Ishikawa (cell line): ENCODE measurements at regions not wholly inside any gene's neighbourhood (a gene's known extent, or its start where the extent isn't known, plus 50 kb on each side); places are given as distances from the start of the nearest gene placed in this dataset.

Experiments
- CEBPB ChIP-seq: IDR thresholded peaks from 2 replicates; pipeline ENCODE4 v1.6.1; 2012
- CREB1 ChIP-seq: IDR thresholded peaks from 2 replicates; pipeline ENCODE4 v1.6.1; 2012; ENCODE audit warnings: low read depth
- EGR1 ChIP-seq: IDR thresholded peaks from 2 replicates; pipeline ENCODE4 v1.6.1; 2012
- EP300 ChIP-seq: IDR thresholded peaks from 2 replicates; pipeline ENCODE4 v1.6.1; 2012; ENCODE audit warnings: borderline replicate concordance
- FOXM1 ChIP-seq: IDR thresholded peaks from 2 replicates; pipeline ENCODE4 v1.6.1; 2012; ENCODE audit warnings: low read depth, borderline replicate concordance
- NFIC ChIP-seq: IDR thresholded peaks from 2 replicates; pipeline ENCODE4 v1.6.1; 2012
- RAD21 ChIP-seq: IDR thresholded peaks from 2 replicates; pipeline ENCODE4 v1.6.1; 2012; ENCODE audit warnings: low read depth
- TAF1 ChIP-seq: IDR thresholded peaks from 2 replicates; pipeline ENCODE4 v1.6.1; 2012; ENCODE audit warnings: low read depth, mild to moderate bottlenecking
- TCF12 ChIP-seq: IDR thresholded peaks from 2 replicates; pipeline ENCODE4 v1.6.1; 2012; ENCODE audit warnings: low read depth
- TEAD4 ChIP-seq: IDR thresholded peaks from 2 replicates; pipeline ENCODE4 v1.6.1; 2012
- YY1 ChIP-seq: IDR thresholded peaks from 2 replicates; pipeline ENCODE4 v1.6.1; 2012; ENCODE audit warnings: low read depth
- ZBTB7A ChIP-seq: IDR thresholded peaks from 2 replicates; pipeline ENCODE4 v1.6.1; 2012; ENCODE audit warnings: low read depth
- TF ChIP-seq, protein P1 (sequence below): IDR thresholded peaks from 2 replicates; pipeline ENCODE4 v1.6.1; 2012
- TF ChIP-seq, protein P2 (sequence below): IDR thresholded peaks from 2 replicates; pipeline ENCODE4 v1.6.1; 2012
- TF ChIP-seq, protein P3 (sequence below): IDR thresholded peaks from 2 replicates; pipeline ENCODE4 v1.6.1; 2012; ENCODE audit warnings: low read depth, mild to moderate bottlenecking

DNA sequence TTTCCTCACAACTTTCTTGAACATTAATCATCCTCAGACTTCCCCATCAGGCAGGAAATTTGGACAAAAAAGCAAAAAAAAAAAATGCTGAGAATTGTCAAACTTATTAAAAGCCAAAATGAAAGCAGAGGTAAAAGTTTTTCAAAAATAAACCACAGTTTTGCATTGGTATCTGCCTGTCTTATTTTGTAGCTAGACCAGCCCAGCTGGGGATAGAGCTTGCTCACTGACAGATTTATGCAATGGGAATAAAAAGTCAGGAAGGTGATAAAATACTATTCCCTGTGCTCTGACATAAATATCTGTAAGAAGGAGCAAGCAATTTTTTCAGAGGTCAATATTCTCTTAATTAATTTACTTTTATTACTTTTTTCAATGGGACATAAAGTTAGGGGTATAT lies 1006.7 kb upstream of the ALCAM start:
- TF ChIP-seq TEAD4: no peak
- TF ChIP-seq NFIC: no peak
- TF ChIP-seq YY1: no peak
- no peak for TF ChIP-seq ZBTB7A
- no peak for TF ChIP-seq TAF1
- TF ChIP-seq EP300: no peak
- TF ChIP-seq RAD21: no peak
- TF ChIP-seq, protein P1, sequence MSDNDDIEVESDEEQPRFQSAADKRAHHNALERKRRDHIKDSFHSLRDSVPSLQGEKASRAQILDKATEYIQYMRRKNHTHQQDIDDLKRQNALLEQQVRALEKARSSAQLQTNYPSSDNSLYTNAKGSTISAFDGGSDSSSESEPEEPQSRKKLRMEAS: no peak
- no peak for TF ChIP-seq CREB1

DNA sequence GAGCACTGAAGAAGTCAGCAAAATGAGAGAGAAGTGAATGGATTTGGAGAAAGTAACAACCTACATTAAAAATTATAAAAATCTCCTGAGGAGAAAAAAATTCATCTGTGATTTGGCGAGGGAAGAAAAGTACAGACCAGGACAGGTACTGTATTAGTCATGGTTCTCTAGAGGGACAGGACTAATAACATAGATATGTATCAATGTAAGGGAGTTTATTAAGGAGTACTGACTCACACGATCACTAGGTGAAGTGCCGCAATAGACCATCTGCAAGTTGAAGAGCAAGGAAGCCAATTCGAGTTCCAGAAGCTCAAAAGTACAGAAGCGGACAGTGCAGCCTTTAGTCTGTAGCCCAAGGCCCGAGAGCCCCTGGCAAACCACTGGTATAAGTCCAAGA lies 1004.4 kb upstream of the ALCAM start:
- TF ChIP-seq EP300 (no peak), FOXM1 (no peak), RAD21 (no peak), YY1 (no peak), CEBPB (no peak), CREB1 (no peak), TEAD4 (no peak), TCF12 (no peak), NFIC (no peak), ZBTB7A (no peak), EGR1 (no peak), TAF1 (no peak)
- TF ChIP-seq, protein P2, sequence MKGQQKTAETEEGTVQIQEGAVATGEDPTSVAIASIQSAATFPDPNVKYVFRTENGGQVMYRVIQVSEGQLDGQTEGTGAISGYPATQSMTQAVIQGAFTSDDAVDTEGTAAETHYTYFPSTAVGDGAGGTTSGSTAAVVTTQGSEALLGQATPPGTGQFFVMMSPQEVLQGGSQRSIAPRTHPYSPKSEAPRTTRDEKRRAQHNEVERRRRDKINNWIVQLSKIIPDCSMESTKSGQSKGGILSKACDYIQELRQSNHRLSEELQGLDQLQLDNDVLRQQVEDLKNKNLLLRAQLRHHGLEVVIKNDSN: no peak
- TF ChIP-seq, protein P3, sequence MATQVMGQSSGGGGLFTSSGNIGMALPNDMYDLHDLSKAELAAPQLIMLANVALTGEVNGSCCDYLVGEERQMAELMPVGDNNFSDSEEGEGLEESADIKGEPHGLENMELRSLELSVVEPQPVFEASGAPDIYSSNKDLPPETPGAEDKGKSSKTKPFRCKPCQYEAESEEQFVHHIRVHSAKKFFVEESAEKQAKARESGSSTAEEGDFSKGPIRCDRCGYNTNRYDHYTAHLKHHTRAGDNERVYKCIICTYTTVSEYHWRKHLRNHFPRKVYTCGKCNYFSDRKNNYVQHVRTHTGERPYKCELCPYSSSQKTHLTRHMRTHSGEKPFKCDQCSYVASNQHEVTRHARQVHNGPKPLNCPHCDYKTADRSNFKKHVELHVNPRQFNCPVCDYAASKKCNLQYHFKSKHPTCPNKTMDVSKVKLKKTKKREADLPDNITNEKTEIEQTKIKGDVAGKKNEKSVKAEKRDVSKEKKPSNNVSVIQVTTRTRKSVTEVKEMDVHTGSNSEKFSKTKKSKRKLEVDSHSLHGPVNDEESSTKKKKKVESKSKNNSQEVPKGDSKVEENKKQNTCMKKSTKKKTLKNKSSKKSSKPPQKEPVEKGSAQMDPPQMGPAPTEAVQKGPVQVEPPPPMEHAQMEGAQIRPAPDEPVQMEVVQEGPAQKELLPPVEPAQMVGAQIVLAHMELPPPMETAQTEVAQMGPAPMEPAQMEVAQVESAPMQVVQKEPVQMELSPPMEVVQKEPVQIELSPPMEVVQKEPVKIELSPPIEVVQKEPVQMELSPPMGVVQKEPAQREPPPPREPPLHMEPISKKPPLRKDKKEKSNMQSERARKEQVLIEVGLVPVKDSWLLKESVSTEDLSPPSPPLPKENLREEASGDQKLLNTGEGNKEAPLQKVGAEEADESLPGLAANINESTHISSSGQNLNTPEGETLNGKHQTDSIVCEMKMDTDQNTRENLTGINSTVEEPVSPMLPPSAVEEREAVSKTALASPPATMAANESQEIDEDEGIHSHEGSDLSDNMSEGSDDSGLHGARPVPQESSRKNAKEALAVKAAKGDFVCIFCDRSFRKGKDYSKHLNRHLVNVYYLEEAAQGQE: no peak
- TF ChIP-seq, protein P1: no peak

DNA sequence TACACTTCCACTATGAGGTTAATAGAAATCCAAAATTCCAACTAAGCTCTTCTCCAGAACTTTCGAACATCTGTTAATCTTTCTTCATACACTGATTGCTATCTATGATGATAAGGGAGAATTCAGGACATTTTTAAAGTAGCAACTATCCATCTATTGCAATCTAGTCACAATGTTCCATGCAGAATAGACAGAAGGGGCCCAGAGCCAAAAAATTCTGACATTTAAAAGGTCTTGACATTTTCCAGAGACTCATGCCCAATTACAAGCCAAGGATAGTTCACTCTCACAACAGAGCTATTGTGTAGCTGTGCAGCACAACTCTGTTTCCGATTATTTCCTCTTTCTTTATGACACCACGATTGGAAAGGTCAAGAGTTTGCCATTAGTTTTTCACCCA lies 999.7 kb upstream of the ALCAM start:
- TF ChIP-seq EP300 (no peak), CREB1 (no peak), ZBTB7A (no peak), NFIC (no peak), TAF1 (no peak), YY1 (no peak), FOXM1 (no peak), CEBPB (no peak), TEAD4 (no peak), TCF12 (no peak), RAD21 (no peak), EGR1 (no peak)
- TF ChIP-seq, protein P3: no peak
- TF ChIP-seq, protein P1: no peak
- TF ChIP-seq, protein P2: no peak

DNA sequence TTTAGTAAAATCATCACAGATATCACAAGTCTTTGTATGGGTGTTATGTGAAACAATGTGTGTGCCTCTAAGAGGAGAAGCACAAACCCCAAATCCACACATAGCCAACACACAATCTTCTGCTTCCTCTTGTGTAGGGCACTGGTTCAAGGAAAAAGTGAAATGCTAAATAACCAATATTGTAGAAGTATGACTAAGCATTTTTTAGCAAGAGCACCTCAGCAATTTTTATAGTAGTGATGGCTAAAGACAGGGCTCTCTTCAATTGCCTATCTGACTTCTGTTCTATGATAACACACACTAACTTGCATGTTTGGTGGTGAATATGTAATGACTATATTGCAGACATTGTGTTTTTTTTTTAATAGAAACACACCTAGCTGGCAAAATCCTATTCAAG lies 997.9 kb upstream of the ALCAM start:
- TF ChIP-seq ZBTB7A (no peak), FOXM1 (no peak), TAF1 (no peak), TEAD4 (no peak)
- TF ChIP-seq, protein P2: no peak

DNA sequence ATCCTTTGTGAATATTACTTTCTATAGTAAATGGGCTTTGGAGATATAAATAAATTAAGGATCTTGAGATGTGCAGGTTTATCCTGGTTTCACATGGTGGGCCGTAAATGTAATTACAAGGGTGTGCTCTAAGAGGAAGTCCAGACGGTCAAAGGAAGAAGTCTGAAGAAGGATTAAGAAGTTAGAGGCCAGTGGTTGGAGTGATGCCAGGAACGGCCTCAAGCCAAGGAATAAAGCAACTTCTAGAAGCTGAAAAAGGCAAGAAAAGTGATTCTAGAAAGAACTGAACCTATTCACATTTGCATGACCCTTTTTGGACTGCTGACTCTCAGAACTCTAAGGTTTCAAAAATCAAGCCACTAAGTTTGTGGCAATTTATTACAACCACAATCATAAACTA lies 981.3 kb upstream of the ALCAM start:
- no peak for TF ChIP-seq NFIC
- TF ChIP-seq, protein P3: no peak
- TF ChIP-seq TCF12: no peak
- TF ChIP-seq, protein P1: no peak
- TF ChIP-seq TEAD4: no peak
- TF ChIP-seq CREB1: no peak
- TF ChIP-seq RAD21: no peak
- TF ChIP-seq FOXM1: no peak
